Spleen (tissue), 7 donors: ENCODE measurements at regions not wholly inside any gene's neighbourhood (a gene's known extent, or its start where the extent isn't known, plus 50 kb on each side); places are given as distances from the start of the nearest gene placed in this dataset.

ENCODE experiments used
- CTCF ChIP-seq, 11 experiments: fragments of 200-600 bp in 7 of 11; fragments of 450-650 bp in 4 of 11; sonication (generic) in 4 of 11; IDR thresholded peaks in 8 of 11; conservative IDR thresholded peaks in 3 of 11; 1 replicate in 7 of 11; 2 replicates in 4 of 11; pipeline versions ENCODE4 v1.4.0 to v1.8.0; 2016 to 2021; ENCODE audit warnings: antibody characterized with exemption in 11 of 11, inconsistent platforms in 4 of 11, mild to moderate bottlenecking in 1 of 11
- POLR2A ChIP-seq, 3 donors: fragments of 450-650 bp; IDR thresholded peaks; one replicate each; pipeline ENCODE4 v1.5.1; 2017; ENCODE audit warnings: antibody characterized with exemption in 3 of 3, mild to moderate bottlenecking in 1 of 3
- POLR2AphosphoS5 ChIP-seq, 3 donors: sonication (generic); formaldehyde crosslinking; IDR thresholded peaks; one replicate each; pipeline ENCODE4 v1.5.1; 2017; ENCODE audit warnings: antibody characterized with exemption in 3 of 3
- donor health status: DM: no; HTN: no; CAD: no; lungs with moderate emphysema.
- donor health status: DM: no; HTN: no; CAD: no.
- donor health status: DM: no; HTN: no; CAD: no.

GRCh38 chr3:145650170-145650569, 510.8 kb downstream of the PLOD2 start:
- TF ChIP-seq CTCF (IDR thresholded peaks at IDR 0.05 in 8 of 11, conservative IDR thresholded peaks at IDR 0.05 in 3 of 11), result no peak
- no peak for TF ChIP-seq POLR2A (IDR thresholded peaks at IDR 0.05)
- TF ChIP-seq POLR2AphosphoS5 (IDR thresholded peaks at IDR 0.05), result no peak
